Stimulated activated CD8-positive, alpha-beta memory T cell treated with anti-CD3 and anti-CD28 coated beads, Interleukin-12 subunit alpha, Interleukin-12 subunit beta, amount 100 ng/mL, for 1 hour (primary cell): ENCODE measurements at regions not wholly inside any gene's neighbourhood (a gene's known extent, or its start where the extent isn't known, plus 50 kb on each side); places are given as distances from the start of the nearest gene placed in this dataset.

ENCODE experiments used
- DNase-seq: peaks from one replicate; pipeline ENCODE4 v3.0.0-alpha.2; 2020; ENCODE audit warnings: low read depth

- DNase-seq, result no peak
Measured at GRCh38 chr5:123810746-123811340, 298.9 kb downstream of the CSNK1G3 start.

- DNase-seq, result no peak
Measured at GRCh38 chr5:123810253-123810652, 298.3 kb downstream of the CSNK1G3 start.

GRCh38 chr5:123809594-123810221, 297.7 kb downstream of the CSNK1G3 start:
- no peak for DNase-seq

GRCh38 chr5:123808461-123809380, 296.7 kb downstream of the CSNK1G3 start:
- no peak for DNase-seq

- no peak for DNase-seq
Measured at GRCh38 chr5:123807177-123807945, 295.4 kb downstream of the CSNK1G3 start.

GRCh38 chr5:123806644-123807043, 294.7 kb downstream of the CSNK1G3 start:
- no peak for DNase-seq

- DNase-seq, result no peak
Measured at GRCh38 chr5:123805300-123805699, 293.3 kb downstream of the CSNK1G3 start.

- no peak for DNase-seq
Measured at GRCh38 chr5:123803359-123803758, 291.4 kb downstream of the CSNK1G3 start.

GRCh38 chr5:123802298-123802951, 290.4 kb downstream of the CSNK1G3 start:
- no peak for DNase-seq

GRCh38 chr5:123800640-123801039, 288.7 kb downstream of the CSNK1G3 start:
- no peak for DNase-seq

- DNase-seq, result no peak
Measured at GRCh38 chr5:123795688-123796087, 283.7 kb downstream of the CSNK1G3 start.

GRCh38 chr5:123790226-123790625, 278.2 kb downstream of the CSNK1G3 start:
- no peak for DNase-seq

GRCh38 chr5:123787635-123788034, 275.7 kb downstream of the CSNK1G3 start:
- DNase-seq, result no peak

- no peak for DNase-seq
Measured at GRCh38 chr5:123787136-123787535, 275.2 kb downstream of the CSNK1G3 start.

GRCh38 chr5:123786411-123786810, 274.4 kb downstream of the CSNK1G3 start:
- DNase-seq, result no peak

- DNase-seq, result no peak
Measured at GRCh38 chr5:123785162-123786071, 273.4 kb downstream of the CSNK1G3 start.

GRCh38 chr5:123783421-123783820, 271.4 kb downstream of the CSNK1G3 start:
- no peak for DNase-seq

GRCh38 chr5:123778641-123779040, 266.7 kb downstream of the CSNK1G3 start:
- no peak for DNase-seq

GRCh38 chr5:123776761-123777160, 264.8 kb downstream of the CSNK1G3 start:
- DNase-seq, result no peak

- DNase-seq, result no peak
Measured at GRCh38 chr5:123771715-123772114, 259.7 kb downstream of the CSNK1G3 start.

- DNase-seq, result no peak
Measured at GRCh38 chr5:123763201-123763600, 251.2 kb downstream of the CSNK1G3 start.
